NCI-H2196 (cell line): ENCODE measurements at regions not wholly inside any gene's neighbourhood (a gene's known extent, or its start where the extent isn't known, plus 50 kb on each side); places are given as distances from the start of the nearest gene placed in this dataset.
"Not testable (repeated sequence)": the region's sequence is repeated elsewhere in the genome, so short reads cannot be mapped to it uniquely, and the experiment has no call there.

Experiments used
- DNase-seq: peaks from one replicate; lab custom pipeline; 2025; ENCODE audit not compliant: unreplicated experiment; lab: John Stamatoyannopoulos, UW

DNA sequence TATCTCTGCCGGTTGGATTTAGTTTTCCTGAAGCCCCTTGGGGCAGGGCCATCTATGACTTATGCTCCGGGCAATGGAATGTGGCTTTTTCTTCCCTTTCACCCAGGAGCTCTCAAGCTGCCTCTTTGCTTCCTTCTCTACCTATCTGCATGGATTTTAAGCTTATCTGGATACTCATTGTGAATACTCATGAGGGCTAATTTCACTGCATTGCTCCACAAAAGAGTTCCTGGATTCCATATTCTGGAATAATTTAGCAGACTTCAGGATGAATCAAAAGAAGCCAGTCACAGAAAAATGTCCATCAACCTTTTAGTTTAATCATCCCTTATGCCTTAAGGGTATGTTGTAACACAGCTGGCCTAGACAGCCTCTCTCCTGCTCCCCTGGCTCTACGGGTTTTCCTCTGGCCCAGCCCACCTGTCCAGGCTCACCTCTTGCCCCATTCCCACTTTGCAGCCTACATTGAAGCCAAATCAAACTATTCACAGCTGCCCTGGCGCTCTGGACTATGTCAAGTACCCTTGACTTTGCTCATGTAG, 122.8 kb upstream of the RMDN2 start:
- peak; percentile 68 for DNase-seq

DNA sequence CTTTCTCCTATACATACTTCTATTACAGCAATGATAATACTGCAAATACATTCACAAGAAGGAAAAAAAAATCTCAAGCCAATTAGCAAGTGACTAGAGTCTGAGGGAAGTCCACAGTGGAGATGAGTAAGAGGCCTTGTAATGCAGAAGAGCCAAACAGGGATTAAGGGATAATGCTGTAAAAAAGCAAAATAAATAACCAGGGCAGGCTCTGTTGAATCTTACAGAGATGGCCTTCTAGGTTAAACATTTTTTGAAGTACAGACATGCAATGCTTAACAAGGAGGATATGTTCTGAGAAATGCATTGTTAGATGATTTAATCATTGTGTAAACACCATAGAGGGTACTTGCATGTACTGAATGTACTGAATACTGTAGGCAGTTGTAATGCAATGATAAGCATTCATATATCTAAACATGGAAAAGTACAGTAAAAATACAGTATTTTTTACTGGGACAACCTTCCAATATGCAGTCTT, 122.1 kb upstream of the RMDN2 start:
- no peak for DNase-seq

- not testable (repeated sequence) for DNase-seq
Measured at GRCh38 chr2:37806004-37806403, 119.1 kb upstream of the RMDN2 start.

- DNase-seq = peak; percentile 29
Measured at GRCh38 chr2:37809525-37809924, 115.6 kb upstream of the RMDN2 start.

DNA sequence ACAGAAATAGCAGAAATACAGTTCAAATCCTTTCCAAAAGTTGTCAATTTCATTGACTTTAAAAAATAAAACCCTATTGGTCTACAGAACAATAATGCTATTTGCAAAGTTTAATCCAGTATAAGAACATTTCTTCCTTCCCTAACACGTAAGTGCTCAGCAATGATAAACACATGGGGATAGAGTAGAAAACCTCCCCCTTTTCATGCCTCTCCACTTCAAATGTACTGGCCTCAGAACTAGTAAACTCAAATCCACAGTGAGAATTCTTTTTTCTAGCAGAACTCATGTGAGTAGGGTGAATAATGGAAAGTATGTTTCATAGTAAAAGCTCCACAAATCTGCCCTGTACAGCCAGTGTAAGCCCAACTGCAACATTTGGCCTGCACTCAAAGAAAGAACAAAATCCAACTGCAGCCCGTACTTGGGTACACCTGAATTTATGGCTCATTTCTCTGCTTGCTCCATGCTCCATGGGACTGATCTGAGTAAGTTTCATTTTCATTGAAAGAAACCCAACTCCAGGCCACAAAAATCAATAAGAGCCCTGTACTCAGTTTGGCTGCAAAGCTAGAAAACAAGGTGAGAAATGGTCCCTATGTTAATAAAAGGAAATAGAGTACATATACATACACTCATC, 115.0 kb upstream of the RMDN2 start:
- no peak for DNase-seq

DNA sequence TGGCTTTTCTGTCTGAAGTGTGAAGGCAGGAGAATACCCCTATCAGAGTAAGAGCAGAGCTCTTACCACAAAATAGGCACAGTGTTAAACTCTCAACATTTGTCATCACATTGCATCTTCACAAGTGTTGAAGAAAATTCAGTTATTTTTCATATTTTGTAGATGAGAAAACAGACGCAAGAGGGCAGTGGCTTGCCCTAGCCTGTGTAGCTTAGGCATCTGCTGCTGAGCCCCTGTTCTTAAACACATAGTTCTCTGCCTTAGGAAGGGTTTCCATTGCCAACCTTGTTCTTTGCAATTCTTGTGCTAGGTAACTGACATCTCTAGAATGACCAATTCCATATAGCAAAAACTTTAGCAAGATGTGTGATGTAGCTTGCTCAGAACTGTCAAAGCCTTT, 112.7 kb upstream of the RMDN2 start:
- DNase-seq = no peak

GRCh38 chr2:37812941-37813730, 112.0 kb upstream of the RMDN2 start:
- no peak for DNase-seq

GRCh38 chr2:37816036-37816435, 109.1 kb upstream of the RMDN2 start:
- DNase-seq = no peak

DNA sequence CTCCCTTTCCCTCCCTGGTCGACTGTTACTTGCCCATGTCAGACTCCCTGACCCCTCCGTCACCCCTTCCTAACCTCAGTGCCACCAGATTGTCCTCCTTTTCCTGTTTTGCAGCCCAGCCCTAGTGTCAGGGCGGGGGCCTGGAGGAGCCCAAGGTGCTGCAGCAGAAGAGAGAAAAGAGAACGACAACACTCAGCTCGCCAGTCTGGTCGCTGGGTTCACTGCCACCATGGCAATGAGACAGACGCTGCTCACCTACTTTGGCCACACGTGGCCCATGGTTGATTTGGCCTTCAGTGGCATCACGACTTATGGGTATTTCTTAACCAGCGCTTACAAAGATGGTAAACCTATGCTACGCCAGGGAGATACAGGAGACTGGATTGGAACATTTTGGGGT, 108.4 kb upstream of the RMDN2 start:
- no peak for DNase-seq

GRCh38 chr2:37819186-37819585, 105.9 kb upstream of the RMDN2 start:
- no peak for DNase-seq

DNA sequence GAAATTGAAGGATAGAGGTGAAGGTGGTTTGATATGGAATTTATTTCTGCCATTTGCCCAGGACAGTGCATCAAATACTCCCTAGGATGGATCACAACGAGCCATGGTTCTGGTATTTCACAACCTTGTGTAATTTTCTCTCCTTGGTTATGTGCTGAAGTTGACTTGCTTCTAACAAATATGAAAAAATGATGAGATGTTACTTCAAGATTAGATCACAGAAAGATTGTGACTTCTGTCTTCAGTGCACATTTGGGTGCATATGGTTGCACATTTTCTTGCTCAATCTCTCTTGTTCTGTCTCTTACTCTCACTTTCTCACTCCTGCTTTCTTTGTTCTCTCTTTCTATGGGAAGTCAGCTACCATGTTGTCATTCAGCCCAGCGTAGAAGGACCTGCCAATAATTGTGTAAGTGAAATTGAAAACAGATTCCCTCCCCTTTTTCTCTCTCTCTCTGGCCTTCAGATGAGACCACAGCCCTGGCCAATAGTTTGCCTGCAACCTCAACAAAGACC, 104.6 kb upstream of the RMDN2 start:
- DNase-seq = no peak

- no peak for DNase-seq
Measured at GRCh38 chr2:37825586-37825985, 99.5 kb upstream of the RMDN2 start.

- DNase-seq = no peak
Measured at GRCh38 chr2:37826611-37827010, 98.5 kb upstream of the RMDN2 start.

DNA sequence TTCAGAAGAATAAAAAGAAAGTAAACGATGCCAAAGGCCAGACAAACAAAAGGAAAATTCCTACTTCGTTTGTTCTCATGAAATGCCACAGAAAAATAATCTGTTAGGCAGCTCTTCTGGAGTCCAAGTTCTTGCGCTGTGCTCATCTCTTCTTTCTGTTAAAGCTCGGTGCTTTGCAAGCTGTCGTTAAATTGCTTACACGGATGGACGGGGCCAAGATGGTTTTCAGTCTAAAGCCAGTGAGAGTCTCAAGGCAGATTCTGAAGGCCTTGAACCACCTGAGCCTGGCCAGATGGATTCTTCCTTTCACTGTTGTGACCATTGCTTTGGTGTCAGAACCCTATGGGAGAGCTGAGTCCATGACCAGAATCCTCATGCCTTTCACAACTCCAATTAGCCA, 97.6 kb upstream of the RMDN2 start:
- no peak for DNase-seq

DNA sequence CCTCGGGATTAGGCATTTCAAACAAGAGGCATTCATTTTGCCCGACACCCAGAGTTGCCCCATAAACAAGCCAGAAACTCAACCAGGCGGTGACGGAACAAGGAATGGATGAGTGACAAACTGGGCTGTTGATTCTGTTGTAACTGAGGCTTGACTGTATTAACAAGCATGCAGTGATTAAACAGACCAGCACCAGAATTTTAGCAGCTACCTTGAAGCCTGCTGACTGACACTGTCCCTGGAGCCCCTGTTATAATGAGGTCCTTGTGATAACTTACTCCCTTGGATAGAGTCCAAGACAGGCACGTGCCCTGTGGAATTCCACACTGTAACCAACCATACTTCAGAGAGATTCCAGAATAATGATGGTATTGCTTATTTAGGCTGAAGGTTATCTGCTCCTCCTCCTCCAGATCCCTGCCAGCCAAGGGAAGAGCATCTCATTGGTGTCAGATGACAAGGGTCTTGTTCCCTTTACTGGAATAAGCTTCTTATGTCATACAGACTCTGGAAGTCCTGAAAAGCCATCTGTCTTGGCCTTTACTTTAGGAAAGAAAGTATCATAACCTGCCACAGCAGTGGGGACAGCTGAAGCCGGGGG, 97.1 kb upstream of the RMDN2 start:
- peak; percentile 25 for DNase-seq

GRCh38 chr2:37829202-37829601, 95.9 kb upstream of the RMDN2 start:
- DNase-seq = no peak

GRCh38 chr2:37829616-37830395, 95.3 kb upstream of the RMDN2 start:
- peak; percentile 14 for DNase-seq

DNA sequence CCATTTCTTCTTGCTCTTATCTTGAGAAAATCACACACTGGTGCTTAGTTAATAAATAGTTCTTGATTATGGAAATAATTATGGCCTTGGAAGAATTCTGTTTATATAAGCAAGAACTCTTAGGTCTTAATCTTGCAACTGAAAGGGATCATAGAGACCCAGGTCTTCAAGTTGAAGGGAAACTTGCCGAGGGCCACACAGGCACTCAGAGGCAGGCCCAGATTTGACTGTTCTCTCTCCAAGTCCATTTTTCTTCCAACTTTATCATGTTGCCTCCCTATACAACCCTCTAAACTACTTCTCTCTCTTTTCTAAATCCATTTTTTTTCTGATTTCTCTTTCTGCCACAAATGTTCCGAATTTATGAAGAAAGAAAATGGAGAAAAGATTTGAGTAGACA, 94.5 kb upstream of the RMDN2 start:
- DNase-seq = no peak

- no peak for DNase-seq
Measured at GRCh38 chr2:37831081-37831780, 93.9 kb upstream of the RMDN2 start.

GRCh38 chr2:37832590-37833197, 92.4 kb upstream of the RMDN2 start:
- peak; percentile 91 for DNase-seq
